ENCODE measurements at regions not wholly inside any gene's neighbourhood (a gene's known extent, or its start where the extent isn't known, plus 50 kb on each side); places are given as distances from the start of the nearest gene placed in this dataset.
A peak's percentile ranks its signal among the peaks of the same experiment; 100 is the strongest.

DNA sequence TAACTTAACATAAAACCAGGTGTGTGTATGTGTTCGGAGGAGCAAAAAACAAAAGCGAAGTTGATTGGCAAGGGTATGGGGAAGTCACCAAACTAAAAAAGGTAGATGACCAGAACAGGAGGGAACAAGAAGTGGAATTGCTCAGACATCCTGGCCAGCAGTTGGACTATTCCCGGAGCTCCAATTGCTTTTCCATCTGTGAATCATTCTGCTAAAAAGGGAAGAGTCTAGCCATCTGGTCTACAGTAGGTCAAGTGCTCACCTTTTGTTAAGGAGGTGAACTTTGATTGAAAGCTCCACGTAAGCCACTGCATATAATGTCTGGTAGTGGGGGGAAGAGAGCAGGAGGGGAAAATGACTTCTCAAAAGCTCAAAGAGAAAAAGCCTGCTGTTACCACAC lies 50.0 kb upstream of the BET1 start:
- DNase-seq, result no peak

DNA sequence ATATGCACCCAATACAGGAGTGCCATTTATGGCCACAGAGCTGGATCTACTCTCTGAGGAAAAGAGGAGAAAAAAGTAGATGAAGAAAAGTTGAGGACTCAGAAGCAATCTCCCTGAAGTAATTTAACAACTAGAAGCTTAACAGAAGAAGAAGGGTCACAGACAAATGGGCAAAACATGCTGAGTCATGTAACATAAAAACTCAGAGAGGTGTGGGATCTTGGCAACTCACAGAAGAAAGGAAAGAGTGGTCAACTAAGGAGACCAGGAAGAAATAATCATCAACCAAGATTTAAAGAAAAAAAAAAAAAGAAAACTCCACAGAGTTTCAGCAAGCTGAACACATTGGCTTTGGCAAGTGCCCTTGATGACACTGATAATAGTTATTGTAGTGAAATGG lies 51.8 kb upstream of the BET1 start:
- DNase-seq, result no peak

DNA sequence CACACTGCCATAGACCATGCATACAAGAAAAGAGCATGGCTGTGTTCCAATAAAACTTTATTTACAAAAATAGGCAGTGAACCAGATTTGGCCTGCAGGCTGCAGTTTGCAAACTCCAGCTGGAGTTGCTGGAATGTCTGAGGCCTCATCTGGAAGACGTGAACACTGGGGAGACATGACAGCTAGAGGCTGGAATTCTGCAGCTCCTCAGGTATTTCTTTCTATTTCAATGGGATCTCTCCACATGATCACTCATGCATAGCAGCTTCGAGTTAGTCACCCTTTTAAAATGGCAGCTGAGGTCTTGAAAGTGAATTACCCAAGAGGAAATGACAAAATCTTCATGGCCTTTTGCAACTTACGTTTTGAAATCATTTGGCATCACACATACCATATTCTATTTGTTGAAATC lies 52.6 kb upstream of the BET1 start:
- no peak for DNase-seq

DNA sequence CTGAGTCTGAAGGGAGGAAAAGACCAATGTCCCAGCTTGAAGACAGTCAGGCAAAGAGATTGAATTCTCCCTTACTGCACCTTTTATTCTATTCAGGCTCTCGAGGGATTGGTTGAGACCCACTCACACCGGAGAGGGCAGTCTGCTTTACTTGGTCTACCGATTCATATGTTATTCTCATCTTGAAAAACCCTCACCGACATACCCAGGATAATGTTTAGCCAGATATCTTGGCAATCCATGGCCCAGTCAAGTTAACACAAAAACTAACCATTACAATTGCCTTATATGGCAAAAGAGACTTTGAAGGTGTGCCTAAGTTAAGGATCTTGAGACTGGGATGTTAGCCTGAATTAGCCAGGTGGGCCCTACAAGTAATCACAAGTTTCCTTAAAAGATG lies 53.8 kb upstream of the BET1 start:
- no peak for DNase-seq

DNA sequence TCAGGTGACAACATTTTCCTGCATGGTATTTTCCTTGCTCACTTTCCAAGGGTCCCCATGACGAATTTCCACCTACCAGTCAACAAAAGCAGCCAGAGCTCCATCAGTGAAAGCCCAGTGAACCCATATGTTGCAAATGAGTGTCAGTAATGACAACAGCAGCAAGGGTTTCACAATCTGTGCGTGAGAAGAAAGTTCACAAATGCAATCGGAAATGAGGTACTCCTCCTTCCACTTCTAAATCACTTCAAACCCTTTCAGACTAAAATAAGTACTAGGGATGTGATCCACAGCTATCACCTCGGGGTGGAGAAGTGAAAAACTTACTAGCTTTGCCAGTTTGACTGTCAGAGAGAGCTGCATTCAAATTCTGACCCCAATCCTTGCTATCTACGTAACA lies 55.6 kb upstream of the BET1 start:
- DNase-seq, result no peak

DNA sequence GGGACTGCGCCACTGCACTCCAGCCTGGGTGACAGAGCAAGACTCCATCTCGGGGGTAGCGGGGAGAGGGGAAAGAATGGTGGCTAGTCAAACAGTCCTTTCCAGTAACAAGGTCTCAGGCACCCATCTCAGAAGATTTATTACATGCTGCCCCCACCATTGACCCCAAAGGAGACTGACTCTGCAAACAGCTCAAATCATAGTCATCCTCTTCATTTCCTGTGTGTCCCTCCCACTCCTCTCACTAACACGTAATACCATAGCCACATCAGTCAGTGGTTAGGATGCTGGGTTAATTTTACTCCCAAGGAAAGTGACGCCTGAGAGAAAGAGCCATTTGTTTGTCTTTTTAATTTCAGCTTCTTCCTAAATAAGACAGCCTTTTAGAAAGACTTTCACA lies 56.6 kb upstream of the BET1 start:
- no peak for DNase-seq

DNA sequence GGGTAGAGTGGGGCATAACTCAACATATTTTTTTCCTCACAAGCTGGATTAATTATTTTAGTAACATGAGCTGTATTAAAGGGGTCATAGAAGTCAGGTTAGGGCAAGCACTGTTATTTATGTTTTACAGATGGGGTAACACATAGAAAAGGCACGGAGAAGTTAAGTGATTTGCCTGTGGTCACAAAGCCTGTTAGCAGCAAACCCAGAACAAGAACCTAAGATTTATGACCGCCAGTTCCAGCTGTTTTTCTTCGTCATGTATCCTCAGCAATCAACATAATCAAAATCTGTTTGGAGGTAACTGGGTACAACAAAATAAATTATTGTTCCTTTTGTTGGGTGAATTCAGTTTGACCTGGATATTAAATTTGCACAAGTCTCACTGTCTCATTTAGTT lies 57.2 kb upstream of the BET1 start:
- no peak for DNase-seq

DNA sequence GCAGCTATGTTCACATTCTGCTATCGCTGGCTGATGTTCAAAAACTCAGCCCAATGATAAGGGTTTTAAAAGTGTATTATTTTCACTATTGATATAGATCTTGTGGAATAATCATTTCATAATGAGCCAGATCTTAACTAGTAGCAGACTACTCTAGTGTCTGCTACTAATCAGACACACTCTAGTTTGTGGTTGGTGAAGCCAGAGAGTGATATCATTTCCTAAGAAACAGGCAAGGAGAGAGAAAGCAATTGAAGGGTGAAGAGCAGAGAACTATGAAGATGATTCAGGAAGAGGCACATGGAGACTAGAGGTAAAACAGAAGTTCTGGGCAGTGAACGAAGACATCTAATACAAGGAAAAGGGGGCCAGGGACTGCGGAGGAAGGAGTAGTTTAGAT lies 58.2 kb upstream of the BET1 start:
- DNase-seq, result no peak

DNA sequence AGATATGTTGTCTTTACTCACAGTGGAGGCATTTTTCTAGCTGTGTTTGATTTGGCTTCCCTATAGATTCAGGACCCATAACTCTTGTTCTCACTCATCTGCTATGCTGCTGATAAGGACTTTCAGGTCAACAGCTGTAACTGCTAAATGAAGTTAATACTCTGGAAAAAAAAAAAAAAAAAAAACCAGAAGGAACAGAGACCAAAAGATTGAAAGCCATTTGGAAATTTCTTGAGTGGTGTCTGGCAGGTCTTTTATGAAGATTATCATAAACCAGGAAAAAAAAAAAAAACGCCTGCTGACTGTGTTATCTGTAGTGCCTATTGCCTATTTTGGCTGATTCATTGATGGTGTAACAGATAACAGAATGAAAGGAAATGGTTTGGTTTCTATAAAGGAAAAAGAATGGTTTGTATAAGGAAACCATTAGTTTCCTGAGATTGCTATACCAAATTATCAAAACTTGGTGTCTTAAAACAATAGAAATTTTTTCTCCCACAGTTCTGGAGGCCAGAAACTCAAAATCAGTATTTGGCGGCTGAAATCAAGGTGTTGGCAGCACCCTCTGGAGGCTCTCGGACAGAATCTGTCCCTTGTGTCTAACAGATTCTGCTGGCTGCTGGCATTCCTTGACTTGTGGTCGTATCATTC lies 60.5 kb upstream of the BET1 start:
- no peak for DNase-seq

DNA sequence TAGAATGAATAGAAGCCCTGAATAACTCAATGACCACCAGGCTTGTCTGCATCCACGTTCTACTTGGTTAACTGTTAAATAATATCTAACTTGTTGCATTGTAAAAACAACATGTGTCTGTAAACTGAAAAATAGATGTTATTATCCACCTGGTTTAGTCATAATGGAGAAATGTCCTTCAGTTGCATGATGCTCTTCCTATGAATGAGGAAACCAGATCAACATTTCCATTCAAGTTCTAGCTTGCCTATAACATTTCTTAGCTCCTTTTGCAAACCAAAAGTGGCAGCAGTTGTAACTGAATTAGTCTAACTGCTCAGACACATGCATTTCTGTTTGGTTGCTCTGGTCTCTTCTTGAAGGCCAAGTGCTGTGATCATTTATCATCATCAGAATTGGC lies 62.9 kb upstream of the BET1 start:
- DNase-seq, result no peak

DNA sequence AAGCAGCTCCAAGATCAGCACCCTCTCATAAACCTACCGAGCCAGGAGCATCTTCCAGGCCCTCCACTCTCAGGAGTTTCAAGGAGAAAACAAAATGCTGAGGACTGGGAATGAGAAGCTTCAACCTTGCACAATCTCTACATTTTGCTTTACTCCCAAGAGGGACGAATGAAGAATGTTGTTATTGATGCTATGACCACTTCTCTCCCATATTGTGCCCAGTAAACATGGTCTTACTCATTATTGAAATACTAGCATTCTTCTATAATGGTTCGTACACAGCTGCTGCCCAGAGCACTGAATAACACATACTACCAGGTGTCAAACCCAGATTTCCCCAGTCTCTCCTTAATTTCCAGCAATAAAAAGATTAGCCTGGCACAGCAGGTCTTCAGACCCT lies 63.4 kb upstream of the BET1 start:
- no peak for DNase-seq

DNA sequence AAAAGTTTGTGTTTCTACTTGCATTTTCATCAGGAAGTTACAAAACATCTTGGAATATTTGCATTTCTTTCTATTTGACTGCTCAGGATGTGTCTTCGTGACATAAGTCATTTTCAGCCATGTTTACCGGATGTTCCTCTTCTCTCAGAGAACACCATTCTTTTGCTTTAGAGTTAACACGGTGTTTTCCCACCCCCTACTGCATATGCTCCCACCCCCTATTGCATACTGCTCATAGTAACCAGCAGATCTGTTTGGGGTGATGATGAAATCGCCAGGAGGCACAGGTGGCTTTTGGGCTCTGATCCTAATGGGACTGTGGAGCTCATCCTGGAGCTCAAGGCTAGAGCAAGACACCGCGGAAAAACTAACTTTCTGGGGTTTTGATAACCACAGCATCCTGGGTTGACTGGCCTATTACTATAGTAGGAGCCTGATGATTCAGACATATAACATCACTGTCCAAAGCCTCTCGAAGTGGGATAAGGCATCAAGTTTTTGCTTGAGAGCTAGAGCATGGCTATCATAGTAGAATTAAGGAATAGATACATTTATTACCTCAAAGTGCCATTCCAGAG lies 65.1 kb upstream of the BET1 start:
- no peak for DNase-seq

DNA sequence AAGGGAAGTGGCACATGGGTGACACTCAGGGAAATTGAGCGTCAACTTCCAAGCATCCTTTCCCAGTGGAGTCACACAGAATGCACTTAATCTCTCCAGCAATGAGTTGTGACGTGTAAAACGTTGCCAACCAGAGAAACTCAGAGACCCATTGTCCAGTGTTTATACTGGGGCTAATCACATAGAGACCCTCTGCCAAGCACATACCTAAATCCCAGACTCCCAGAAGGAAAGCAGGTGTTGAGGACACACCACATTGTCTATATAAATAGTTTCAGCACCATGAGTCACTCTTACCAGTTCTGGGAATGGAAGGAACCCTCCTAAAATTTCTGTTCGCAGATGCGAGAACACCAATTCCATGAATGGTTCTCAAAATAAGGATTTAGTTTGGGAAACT lies 76.4 kb upstream of the BET1 start:
- no peak for DNase-seq

DNA sequence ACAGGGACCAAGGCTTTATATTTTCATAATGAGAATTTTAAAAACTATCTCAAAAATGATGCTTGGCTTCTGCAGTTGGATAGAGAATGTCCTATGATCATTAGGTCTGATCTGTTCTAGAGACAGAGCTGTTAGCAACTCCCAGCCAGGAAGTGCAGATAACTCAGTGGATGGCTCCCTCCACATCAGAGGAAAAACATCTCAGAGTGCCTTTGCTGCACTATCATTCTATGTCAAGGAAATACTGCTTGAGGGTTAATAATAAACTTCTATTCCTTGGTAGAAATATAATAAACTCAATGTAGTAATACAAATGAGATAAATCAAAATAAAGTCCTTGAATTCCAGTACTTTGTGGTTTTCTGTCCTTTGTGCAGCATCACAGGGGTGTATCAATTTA lies 78.0 kb upstream of the BET1 start:
- no peak for DNase-seq

DNA sequence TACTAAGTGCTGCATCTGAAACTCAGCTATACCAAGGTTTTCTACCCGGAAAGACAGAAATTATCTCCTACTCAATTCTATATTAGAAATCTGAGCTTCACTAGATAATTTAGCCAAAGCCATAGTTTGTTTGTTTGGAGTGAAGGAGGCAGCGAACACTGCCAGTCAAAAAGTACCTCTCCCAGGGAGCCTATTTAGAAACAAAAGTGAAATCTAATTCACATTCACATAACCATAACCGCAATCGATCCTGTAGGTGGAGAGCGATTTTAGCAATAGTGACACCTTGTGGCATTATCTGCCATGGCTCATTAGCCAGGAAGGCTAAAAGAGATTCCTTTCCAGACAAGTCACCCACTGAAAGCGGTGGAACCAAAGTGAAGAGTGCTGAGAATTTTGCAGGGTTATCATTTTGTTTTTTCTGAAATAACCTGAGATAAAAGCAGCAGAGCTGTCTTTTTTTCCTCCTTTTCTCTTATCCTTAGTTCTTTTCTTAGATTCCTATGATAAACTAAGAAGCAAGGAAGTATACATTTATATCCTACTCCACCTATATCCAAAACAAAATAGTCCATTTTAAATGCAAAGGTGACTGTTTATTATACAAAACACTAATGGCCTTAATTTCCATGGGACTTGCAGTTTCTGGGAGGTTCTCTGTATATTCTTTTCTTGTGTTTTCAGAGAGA lies 83.7 kb upstream of the BET1 start:
- DNase-seq, result peak; percentile 73

DNA sequence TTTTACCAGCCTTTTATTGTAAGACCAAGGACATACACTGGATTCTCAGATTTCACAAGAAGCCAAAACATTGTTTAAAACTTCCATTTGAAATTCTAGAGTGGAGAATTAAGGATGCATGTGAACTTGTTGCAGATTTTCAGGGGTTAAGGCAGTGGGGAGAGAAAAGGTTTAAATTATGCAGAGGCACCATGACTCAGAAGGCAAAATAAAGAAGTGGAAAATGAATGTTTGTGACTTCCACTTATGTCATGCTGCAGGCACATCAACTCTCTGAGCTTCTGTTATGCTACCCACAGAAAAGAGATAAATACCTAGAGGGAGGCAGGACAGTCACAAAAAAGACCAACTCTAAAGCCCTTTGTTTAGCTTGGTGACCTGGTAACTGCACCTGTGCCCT lies 84.4 kb upstream of the BET1 start:
- DNase-seq, result no peak

DNA sequence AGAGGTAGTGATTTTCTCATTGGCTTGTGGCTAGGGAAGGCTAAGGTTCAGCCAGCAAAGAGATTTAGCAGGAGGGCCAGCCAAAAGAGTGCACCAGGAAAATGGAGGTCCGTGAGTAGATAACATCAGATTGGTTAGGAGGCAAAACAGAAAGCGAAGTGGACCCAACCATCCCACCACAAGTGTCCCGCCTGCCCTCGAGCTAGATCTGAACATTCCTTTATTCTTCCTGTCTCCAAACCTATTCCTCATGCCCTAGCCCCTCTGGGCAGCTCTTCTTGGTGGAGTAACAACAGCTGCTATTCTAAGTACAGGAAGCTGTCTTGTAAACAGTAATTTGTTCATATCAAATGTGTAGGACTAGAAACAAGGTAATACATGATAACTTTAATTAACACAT lies 85.7 kb upstream of the BET1 start:
- no peak for DNase-seq

DNA sequence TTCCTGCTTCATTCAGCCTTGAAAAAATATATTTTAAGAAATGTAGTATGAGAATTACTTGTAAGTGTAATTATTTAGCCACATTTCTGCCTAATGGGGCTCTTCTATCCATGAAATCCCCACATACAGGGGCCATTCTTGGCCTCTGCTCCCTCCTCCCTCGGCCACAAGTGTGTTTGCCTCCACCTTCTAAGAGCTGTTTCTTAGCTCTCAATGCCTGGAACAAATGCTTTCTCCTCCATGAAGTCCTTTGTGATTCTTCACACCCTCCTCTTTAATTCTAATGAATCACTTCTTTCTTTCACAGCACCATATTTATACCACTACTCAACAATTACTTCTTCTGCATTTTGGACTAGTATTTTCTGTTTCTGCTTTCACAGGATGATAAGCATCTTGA lies 88.8 kb upstream of the BET1 start:
- DNase-seq, result no peak

DNA sequence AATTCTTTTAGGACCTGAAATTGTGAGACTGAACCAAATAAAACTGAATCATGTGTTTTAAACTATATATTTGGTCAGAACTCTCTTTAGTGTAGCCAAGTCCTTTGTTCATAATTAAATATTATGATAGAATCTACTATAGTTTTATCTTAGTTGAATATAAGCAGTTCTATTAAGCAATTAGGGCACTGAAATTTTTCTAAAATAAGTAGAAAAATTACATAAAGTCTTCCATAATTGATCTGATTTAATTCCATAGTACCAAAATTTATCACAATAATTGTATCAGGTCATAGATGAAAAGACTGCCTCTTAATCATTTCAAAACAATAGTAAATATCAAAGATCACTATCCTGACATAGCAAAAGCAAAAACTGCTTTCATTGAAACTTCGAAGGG lies 90.1 kb upstream of the BET1 start:
- no peak for DNase-seq

DNA sequence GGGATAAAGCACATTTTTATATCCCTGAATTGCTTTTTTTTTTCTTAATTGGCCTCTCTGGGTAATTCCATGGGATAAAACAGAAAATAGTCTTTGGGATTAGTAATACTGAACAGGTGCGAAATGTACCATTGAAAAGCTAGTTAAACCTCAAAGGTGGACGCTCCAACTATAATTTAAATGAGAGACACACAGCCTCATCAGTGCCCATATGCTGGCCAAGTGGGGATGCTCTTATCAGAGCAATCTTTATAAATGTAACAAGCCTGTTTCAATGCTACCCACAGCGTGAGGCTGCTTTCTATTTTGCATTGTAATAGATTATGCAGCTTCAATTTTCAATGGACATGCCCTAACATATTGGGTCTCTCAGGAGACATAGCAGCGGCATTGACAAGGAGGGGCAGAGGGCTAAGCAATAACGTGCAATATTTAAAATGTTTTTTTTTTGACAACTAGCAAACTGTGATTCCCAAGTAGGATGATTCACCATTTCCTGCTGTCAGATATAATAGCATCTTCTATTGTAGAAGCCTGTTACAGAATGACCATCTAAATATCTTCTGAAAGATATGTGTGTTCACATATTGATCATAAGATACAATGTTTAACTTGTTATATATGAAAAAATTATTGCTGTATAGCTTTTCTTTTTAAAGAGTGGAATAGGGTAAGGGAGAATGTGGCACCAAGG lies 91.3 kb upstream of the BET1 start:
- DNase-seq, result no peak

DNA sequence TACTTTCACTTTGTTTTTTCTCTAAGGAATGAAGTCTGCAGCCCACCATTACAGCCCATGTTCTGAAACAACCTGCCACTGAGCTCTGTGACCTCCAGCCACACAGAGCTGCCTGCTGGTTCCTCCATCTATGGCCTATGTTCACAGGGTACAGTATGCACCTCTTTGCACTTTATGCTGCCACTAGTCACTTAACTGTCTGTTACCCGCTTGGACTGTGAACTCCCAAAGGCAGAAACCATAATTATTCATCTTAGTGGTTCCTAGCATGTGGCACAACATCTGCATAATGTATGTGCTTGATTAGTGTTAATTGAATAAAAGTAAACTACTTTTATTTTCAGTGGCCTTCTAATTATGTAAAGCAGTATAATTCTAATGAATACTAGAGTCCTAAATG lies 95.5 kb upstream of the BET1 start:
- no peak for DNase-seq

DNA sequence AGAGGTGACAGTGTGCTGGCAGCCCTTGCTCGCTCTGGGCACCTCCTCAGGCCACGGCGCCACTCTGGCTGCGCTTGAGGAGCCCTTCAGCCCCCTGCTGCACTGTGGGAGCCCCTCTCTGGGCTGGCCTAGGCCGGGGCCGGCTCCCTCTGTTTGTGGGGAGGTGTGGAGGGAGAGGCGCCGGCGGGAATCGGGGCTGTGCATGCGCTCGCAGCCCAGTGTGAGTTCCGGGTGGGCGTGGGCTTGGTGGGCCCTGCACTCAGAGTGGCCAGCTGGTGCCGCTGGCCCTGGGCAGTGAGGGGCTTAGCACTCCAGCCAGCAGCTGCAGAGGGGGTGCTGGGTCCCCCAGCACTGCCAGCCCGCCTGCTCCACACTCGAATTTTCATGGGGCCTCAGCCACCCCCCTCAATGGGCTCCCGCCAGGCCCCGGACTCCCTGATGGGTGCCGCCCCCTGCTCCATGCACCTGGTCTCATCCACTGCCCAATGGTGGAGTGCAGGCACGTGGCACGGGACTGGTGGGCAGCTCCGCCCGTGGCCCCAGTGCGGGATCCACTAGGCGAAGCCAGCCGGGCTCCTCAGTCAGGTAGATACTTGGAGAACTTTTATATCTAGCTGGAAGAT lies 96.7 kb upstream of the BET1 start:
- DNase-seq, result no peak

DNA sequence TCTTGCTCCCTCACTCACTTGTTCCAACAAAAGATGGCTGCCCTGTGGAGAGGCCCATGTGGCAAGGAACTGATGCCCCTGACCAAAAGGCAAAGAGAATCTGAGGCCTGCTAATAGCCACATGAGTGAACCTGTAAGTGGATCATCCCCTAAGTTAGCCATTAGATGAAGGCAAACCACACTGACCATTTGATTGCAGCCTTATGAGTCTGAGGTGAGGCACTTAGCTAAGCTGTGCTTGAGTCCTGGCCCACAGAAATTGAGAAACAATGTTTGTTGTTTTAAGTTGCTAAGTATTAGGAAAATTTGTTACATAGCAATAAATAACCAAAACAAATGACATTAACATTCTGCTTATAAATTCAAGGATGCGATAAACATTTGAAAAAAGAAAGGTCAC lies 100.1 kb upstream of the BET1 start:
- DNase-seq, result no peak

DNA sequence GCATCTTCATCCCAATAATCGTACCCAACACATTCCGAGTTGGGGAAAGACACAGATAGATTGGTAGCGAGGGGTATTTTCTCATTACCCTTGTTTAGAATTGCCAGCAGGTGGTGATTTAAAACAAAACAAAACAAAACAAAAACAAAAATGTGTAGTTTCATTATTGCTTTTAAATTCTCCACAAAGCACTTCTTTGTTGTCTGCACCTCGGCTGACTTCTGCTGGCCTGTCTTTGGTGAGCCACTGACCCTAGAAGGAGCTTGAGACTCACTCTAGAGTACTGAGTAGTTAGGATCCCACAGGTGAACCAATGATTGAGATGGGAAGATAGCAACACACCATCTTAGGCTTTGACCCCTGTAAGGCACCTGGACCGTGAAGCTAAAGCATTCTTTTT lies 105.4 kb upstream of the BET1 start:
- DNase-seq, result no peak

Data from NCI-H1105 treated with DMSO at 0.1 percent for 48 hours (cell line).